Astrocyte (in vitro differentiated cells and primary cell): ENCODE measurements at regions not wholly inside any gene's neighbourhood (a gene's known extent, or its start where the extent isn't known, plus 50 kb on each side); places are given as distances from the start of the nearest gene placed in this dataset.
A peak's percentile ranks its signal among the peaks of the same experiment; 100 is the strongest.

ENCODE experiments used
- DNase-seq: peaks from one replicate; pipeline ENCODE4 v3.0.0-alpha.2; 2010; ENCODE audit warnings: low read depth
- FAIRE-seq: peaks from 2 replicates; lab custom pipeline; 2011; peaks lifted over from hg19 to GRCh38; lab: Jason Lieb, UNC
- H2AFZ ChIP-seq: 2 replicates; pipeline ENCODE4 v1.6.0; 2012; ENCODE audit warnings: low read depth, low read length, inconsistent platforms
- H3K27ac ChIP-seq: 2 replicates; pipeline ENCODE4 v1.5.1; 2011; ENCODE audit warnings: low read depth, low read length, inconsistent platforms
- H3K27me3 ChIP-seq: 2 replicates; pipeline ENCODE4 v1.6.0; 2011; ENCODE audit warnings: low read length, inconsistent platforms; ENCODE audit not compliant: insufficient read depth
- H3K36me3 ChIP-seq: 2 replicates; pipeline ENCODE4 v1.5.1; 2011; ENCODE audit warnings: low read length, inconsistent platforms; ENCODE audit not compliant: insufficient read depth
- H3K4me1 ChIP-seq: 2 replicates; pipeline ENCODE4 v1.5.1; 2011; ENCODE audit warnings: low read length, inconsistent platforms; ENCODE audit not compliant: insufficient read depth
- H3K4me2 ChIP-seq: 2 replicates; pipeline ENCODE4 v1.6.0; 2012; ENCODE audit warnings: low read length, inconsistent platforms
- H3K4me3 ChIP-seq: 2 replicates; pipeline ENCODE4 v1.5.1; 2011; ENCODE audit warnings: low read depth, mild to moderate bottlenecking, low read length, inconsistent platforms; ENCODE audit not compliant: insufficient read depth
- H3K79me2 ChIP-seq: 2 replicates; pipeline ENCODE4 v1.6.0; 2012; ENCODE audit warnings: mild to moderate bottlenecking, low read length, inconsistent platforms; ENCODE audit not compliant: insufficient read depth
- H3K9ac ChIP-seq: 2 replicates; pipeline ENCODE4 v1.6.0; 2012; ENCODE audit warnings: mild to moderate bottlenecking, low read length, inconsistent platforms
- H3K9me3 ChIP-seq: 2 replicates; pipeline ENCODE4 v1.5.1; 2012; ENCODE audit warnings: low read depth, mild to moderate bottlenecking, low read length, inconsistent platforms; ENCODE audit not compliant: insufficient read depth
- H4K20me1 ChIP-seq: 2 replicates; pipeline ENCODE4 v1.6.0; 2012; ENCODE audit warnings: low read length, inconsistent platforms; ENCODE audit not compliant: insufficient read depth
- H3K27ac Mint-ChIP-seq: one replicate; pipeline ENCODE4 v1.8.0; 2021; ENCODE audit warnings: mild to moderate bottlenecking, mixed read lengths; ENCODE audit not compliant: unreplicated experiment
- H3K27me3 Mint-ChIP-seq: one replicate; pipeline ENCODE4 v1.8.0; 2021; ENCODE audit warnings: low read depth, mixed read lengths; ENCODE audit not compliant: unreplicated experiment
- H3K36me3 Mint-ChIP-seq: one replicate; pipeline ENCODE4 v1.8.0; 2021; ENCODE audit warnings: low read depth, mixed read lengths; ENCODE audit not compliant: unreplicated experiment
- H3K4me1 Mint-ChIP-seq: one replicate; pipeline ENCODE4 v1.8.0; 2021; ENCODE audit warnings: low read depth, mixed read lengths; ENCODE audit not compliant: unreplicated experiment
- H3K4me3 Mint-ChIP-seq: one replicate; pipeline ENCODE4 v1.8.0; 2021; ENCODE audit warnings: mild to moderate bottlenecking, moderate library complexity, mixed read lengths; ENCODE audit not compliant: unreplicated experiment
- H3K9me3 Mint-ChIP-seq: one replicate; pipeline ENCODE4 v1.8.0; 2021; ENCODE audit warnings: mild to moderate bottlenecking, mixed read lengths; ENCODE audit not compliant: unreplicated experiment
- EZH2 ChIP-seq: IDR thresholded peaks from 2 replicates; pipeline ENCODE4 v1.6.1; 2012; ENCODE audit warnings: mild to moderate bottlenecking, low read length, inconsistent platforms; ENCODE audit not compliant: insufficient read depth
- TF ChIP-seq, protein P1 (sequence below): IDR thresholded peaks from 2 replicates; pipeline ENCODE4 v1.5.1; 2011; ENCODE audit warnings: low read depth, mild to moderate bottlenecking, inconsistent platforms, low read length, moderate library complexity; ENCODE audit not compliant: insufficient read depth

DNA sequence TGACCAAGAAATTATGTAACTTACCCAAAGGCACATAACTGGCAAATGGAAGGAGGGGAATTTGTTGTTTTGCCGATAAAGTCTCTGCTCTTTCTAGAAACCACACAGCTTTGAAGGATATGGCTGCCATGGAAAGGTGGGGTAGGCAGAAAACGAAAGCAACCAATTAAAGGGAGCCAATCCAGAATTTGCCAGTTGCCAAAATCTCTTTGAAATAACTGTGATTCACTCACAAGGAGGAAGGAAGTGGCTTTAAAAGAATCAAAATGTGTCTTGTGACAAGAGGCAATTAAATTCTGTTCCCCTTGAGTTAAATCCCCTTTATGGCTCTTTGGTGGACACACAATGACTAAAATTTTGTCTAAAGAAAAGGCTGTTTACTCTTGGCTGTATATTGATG, 61.2 kb upstream of the CCDC190 start:
- Histone ChIP-seq H3K4me2 (peak overlapping the region; percentile 30), H3K79me2 (no peaks in the 10 kb centered on the region), H3K4me1 (peaks cover 4% of the 10 kb centered on the region), H2AFZ (peak overlapping the region; percentile 43), H3K9ac (no peak overlapping the region), H3K27ac (no peak overlapping the region), H3K27me3 (no peaks in the 10 kb centered on the region), H3K36me3 (no peaks in the 10 kb centered on the region), H3K4me3 (no peak overlapping the region), H4K20me1 (no peaks in the 10 kb centered on the region), H3K9me3 (no peaks in the 10 kb centered on the region)
- no peak for TF ChIP-seq EZH2
- TF ChIP-seq, protein P1, sequence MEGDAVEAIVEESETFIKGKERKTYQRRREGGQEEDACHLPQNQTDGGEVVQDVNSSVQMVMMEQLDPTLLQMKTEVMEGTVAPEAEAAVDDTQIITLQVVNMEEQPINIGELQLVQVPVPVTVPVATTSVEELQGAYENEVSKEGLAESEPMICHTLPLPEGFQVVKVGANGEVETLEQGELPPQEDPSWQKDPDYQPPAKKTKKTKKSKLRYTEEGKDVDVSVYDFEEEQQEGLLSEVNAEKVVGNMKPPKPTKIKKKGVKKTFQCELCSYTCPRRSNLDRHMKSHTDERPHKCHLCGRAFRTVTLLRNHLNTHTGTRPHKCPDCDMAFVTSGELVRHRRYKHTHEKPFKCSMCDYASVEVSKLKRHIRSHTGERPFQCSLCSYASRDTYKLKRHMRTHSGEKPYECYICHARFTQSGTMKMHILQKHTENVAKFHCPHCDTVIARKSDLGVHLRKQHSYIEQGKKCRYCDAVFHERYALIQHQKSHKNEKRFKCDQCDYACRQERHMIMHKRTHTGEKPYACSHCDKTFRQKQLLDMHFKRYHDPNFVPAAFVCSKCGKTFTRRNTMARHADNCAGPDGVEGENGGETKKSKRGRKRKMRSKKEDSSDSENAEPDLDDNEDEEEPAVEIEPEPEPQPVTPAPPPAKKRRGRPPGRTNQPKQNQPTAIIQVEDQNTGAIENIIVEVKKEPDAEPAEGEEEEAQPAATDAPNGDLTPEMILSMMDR = no peak
- peaks cover under 1% of the 10 kb centered on the region for H3K4me1 Mint-ChIP-seq
- H3K4me3 Mint-ChIP-seq = no peak overlapping the region
- peak; percentile 37 for DNase-seq
- no peaks in the 10 kb centered on the region for H3K36me3 Mint-ChIP-seq
- H3K27ac Mint-ChIP-seq = no peak overlapping the region
- no peaks in the 10 kb centered on the region for H3K9me3 Mint-ChIP-seq
- FAIRE-seq = no peak
- no peaks in the 10 kb centered on the region for H3K27me3 Mint-ChIP-seq

- no peak overlapping the region for H3K27ac ChIP-seq
- Mint-ChIP-seq H3K4me3 (no peak overlapping the region), H3K4me1 (peaks cover 9% of the 10 kb centered on the region), H3K27ac (no peak overlapping the region), H3K36me3 (no peaks in the 10 kb centered on the region), H3K27me3 (no peaks in the 10 kb centered on the region), H3K9me3 (no peaks in the 10 kb centered on the region)
- DNase-seq = no peak
- no peak for FAIRE-seq
- H3K36me3 ChIP-seq = no peaks in the 10 kb centered on the region
- H3K4me1 ChIP-seq = peaks cover 8% of the 10 kb centered on the region
- no peak overlapping the region for H3K4me2 ChIP-seq
- H3K79me2 ChIP-seq = no peaks in the 10 kb centered on the region
- no peak overlapping the region for H2AFZ ChIP-seq
- H3K4me3 ChIP-seq = no peak overlapping the region
- no peak for TF ChIP-seq EZH2
- TF ChIP-seq, protein P1 = no peak
- no peaks in the 10 kb centered on the region for H3K27me3 ChIP-seq
- H4K20me1 ChIP-seq = no peaks in the 10 kb centered on the region
- H3K9me3 ChIP-seq = no peaks in the 10 kb centered on the region
- no peak overlapping the region for H3K9ac ChIP-seq
Measured at GRCh38 chr1:162921311-162921710, 60.3 kb upstream of the CCDC190 start.

GRCh38 chr1:162919034-162919433, 58.1 kb upstream of the CCDC190 start:
- H3K4me3 Mint-ChIP-seq = no peak overlapping the region
- Histone ChIP-seq H3K79me2 (no peaks in the 10 kb centered on the region), H3K4me3 (no peak overlapping the region), H3K4me2 (no peak overlapping the region), H3K36me3 (no peaks in the 10 kb centered on the region), H3K9me3 (no peaks in the 10 kb centered on the region), H4K20me1 (no peaks in the 10 kb centered on the region), H3K27ac (no peak overlapping the region), H3K4me1 (peaks cover 10% of the 10 kb centered on the region), H2AFZ (no peak overlapping the region), H3K27me3 (no peaks in the 10 kb centered on the region), H3K9ac (no peak overlapping the region)
- no peak for FAIRE-seq
- peaks cover 7% of the 10 kb centered on the region for H3K9me3 Mint-ChIP-seq
- H3K36me3 Mint-ChIP-seq = no peaks in the 10 kb centered on the region
- no peaks in the 10 kb centered on the region for H3K27me3 Mint-ChIP-seq
- TF ChIP-seq, protein P1 = no peak
- no peak for TF ChIP-seq EZH2
- peaks cover 10% of the 10 kb centered on the region for H3K4me1 Mint-ChIP-seq
- DNase-seq = no peak
- H3K27ac Mint-ChIP-seq = no peak overlapping the region
